ENCODE measurements at regions not wholly inside any gene's neighbourhood (a gene's known extent, or its start where the extent isn't known, plus 50 kb on each side); places are given as distances from the start of the nearest gene placed in this dataset.

DNA sequence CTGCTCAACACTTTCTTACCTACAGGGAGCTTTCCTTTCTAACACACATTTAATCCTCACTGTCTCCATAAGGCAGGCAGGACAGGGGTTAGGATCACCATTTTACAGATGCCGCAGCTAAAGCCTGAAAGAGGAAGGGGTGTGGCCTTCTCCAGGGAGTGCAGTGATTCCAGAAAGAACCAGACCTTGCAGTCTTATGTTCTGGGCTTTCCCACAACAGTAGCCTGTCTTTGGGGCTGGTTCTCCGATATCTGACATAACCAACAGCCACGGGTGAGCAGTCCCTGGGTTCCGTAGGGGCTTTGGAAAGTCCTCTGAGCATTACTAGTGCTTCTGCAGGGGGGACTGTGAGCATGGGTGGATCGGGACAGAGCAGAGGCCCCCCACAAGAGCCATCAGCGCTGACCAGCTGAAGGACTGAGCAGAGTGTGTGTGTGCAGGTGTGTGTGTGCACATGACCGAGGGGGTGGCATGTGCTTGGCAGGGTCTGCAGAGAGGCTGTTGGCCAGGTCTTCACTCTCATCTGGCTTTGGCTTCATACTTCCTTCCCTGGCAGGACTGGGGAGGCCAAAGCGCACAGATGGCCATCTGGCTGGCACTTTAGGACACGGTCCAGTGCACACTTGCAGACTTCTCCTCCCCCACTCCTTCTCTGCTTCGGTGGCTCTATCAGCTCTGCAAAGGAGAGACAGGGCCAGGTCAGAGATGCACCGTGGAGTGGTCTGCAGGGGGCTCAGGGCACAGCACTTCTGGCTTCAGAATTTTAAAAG lies 400.3 kb downstream of the RPS24 start:
- intact Hi-C loops (cut with micrococcal nuclease): no loop called here
- Mint-ChIP-seq H3K4me3 (no peak overlapping the region), H3K36me3 (ENCODE audit: low read depth) (no peaks in the 10 kb centered on the region), H3K27ac (no peak overlapping the region), H3K4me1 (no peaks in the 10 kb centered on the region), H3K27me3 (peaks cover 11% of the 10 kb centered on the region), H3K9me3 (no peaks in the 10 kb centered on the region)
- DNase-seq: no peak

- intact Hi-C loops (cut with micrococcal nuclease): no loop called here
- Mint-ChIP-seq H3K4me3 (no peak overlapping the region), H3K9me3 (no peaks in the 10 kb centered on the region), H3K36me3 (ENCODE audit: low read depth) (no peaks in the 10 kb centered on the region), H3K27ac (no peak overlapping the region), H3K27me3 (peaks cover 2% of the 10 kb centered on the region), H3K4me1 (no peaks in the 10 kb centered on the region)
- DNase-seq: no peak
Measured at GRCh38 chr10:78434886-78435285, 401.2 kb downstream of the RPS24 start.

DNA sequence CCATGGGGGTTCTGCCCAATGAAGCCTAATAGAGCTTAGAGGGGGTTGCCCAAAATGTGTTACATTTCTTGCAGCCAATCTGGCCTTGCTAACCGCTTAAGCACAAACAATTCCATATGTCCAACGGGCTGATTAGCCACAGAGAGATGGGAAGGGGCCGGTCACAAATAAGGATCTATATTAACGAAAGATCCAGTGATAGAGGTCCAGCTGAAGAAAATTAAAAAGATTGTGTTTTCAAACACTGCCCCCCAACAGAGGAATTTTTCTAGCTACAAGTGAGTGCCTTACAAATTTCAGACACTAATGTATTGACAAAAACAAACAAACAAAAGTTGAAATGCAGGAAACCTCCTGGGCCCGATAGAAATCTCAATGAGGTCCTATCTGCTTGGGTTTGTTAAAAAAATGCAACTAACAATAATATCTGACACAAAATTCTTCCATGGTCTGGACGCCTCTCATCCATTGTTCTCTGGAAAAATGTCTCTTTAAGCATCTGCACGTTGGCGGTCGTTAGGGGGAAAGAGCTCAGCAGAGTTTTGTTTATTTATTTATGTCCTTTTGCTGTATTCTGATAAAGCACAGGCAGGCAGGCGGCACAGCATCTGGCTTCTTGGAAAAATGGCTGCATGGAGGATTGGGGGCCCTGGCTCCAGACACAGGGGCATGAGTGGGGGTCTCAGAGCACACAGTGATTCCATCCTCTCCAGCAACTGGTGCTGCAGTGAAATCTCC lies 402.0 kb downstream of the RPS24 start:
- Mint-ChIP-seq H3K4me1 (no peaks in the 10 kb centered on the region), H3K27ac (no peak overlapping the region), H3K9me3 (no peaks in the 10 kb centered on the region), H3K36me3 (ENCODE audit: low read depth) (no peaks in the 10 kb centered on the region), H3K27me3 (peaks cover 1% of the 10 kb centered on the region), H3K4me3 (no peak overlapping the region)
- intact Hi-C loops (cut with micrococcal nuclease): no loop called here
- no peak for DNase-seq

DNA sequence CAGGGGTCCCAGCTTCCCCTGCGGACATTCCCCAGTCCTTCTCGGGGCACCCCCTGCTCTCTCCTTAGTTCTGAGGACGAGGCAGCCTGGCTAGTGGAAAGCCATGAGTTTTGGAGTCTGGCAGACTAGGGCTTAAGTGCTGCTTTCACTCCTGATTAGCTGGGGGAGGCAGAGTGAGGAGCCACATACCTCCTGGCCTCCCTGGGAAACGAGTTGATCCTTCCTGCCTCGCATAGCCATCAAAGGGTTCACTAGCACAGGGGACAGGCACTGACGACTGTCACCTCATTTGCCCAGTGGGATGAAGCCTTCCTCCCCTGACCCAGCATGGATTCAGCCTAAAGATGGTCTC lies 402.5 kb downstream of the RPS24 start:
- H3K36me3 Mint-ChIP-seq (ENCODE audit: low read depth): no peaks in the 10 kb centered on the region
- H3K4me3 Mint-ChIP-seq: no peak overlapping the region
- intact Hi-C loops (cut with micrococcal nuclease): no loop called here
- no peaks in the 10 kb centered on the region for H3K9me3 Mint-ChIP-seq
- no peak for DNase-seq
- no peaks in the 10 kb centered on the region for H3K4me1 Mint-ChIP-seq
- H3K27ac Mint-ChIP-seq: no peak overlapping the region
- H3K27me3 Mint-ChIP-seq: no peaks in the 10 kb centered on the region

GRCh38 chr10:78436706-78437406 lies 403.2 kb downstream of the RPS24 start:
- Mint-ChIP-seq H3K9me3 (no peaks in the 10 kb centered on the region), H3K36me3 (ENCODE audit: low read depth) (no peaks in the 10 kb centered on the region)

GRCh38 chr10:78437407-78437768 lies 403.7 kb downstream of the RPS24 start:
- Mint-ChIP-seq H3K4me1 (no peaks in the 10 kb centered on the region), H3K9me3 (no peaks in the 10 kb centered on the region), H3K4me3 (no peak overlapping the region), H3K27ac (no peak overlapping the region), H3K36me3 (ENCODE audit: low read depth) (no peaks in the 10 kb centered on the region), H3K27me3 (no peaks in the 10 kb centered on the region)
- DNase-seq: no peak
- intact Hi-C loops (cut with micrococcal nuclease): no loop called here

More at GRCh38 chr10:78436706-78437406, 403.2 kb downstream of the RPS24 start:
- Mint-ChIP-seq H3K4me3 (no peak overlapping the region), H3K27ac (no peak overlapping the region), H3K4me1 (no peaks in the 10 kb centered on the region), H3K27me3 (no peaks in the 10 kb centered on the region)
- intact Hi-C loops (cut with micrococcal nuclease): no loop called here
- no peak for DNase-seq

GRCh38 chr10:78437998-78438906 lies 404.6 kb downstream of the RPS24 start:
- Mint-ChIP-seq H3K4me3 (no peak overlapping the region), H3K9me3 (no peaks in the 10 kb centered on the region), H3K27ac (no peak overlapping the region), H3K27me3 (no peaks in the 10 kb centered on the region), H3K36me3 (ENCODE audit: low read depth) (no peaks in the 10 kb centered on the region), H3K4me1 (no peaks in the 10 kb centered on the region)
- intact Hi-C loops (cut with micrococcal nuclease): no loop called here
- no peak for DNase-seq

GRCh38 chr10:78438907-78439809 lies 405.5 kb downstream of the RPS24 start:
- no peak overlapping the region for H3K27ac Mint-ChIP-seq
- H3K4me1 Mint-ChIP-seq: no peaks in the 10 kb centered on the region
- no peaks in the 10 kb centered on the region for H3K27me3 Mint-ChIP-seq
- intact Hi-C loops (cut with micrococcal nuclease): no loop called here
- no peaks in the 10 kb centered on the region for H3K9me3 Mint-ChIP-seq
- H3K4me3 Mint-ChIP-seq: no peak overlapping the region
- no peak for DNase-seq
- H3K36me3 Mint-ChIP-seq (ENCODE audit: low read depth): no peaks in the 10 kb centered on the region

GRCh38 chr10:78441010-78441409 lies 407.3 kb downstream of the RPS24 start:
- Mint-ChIP-seq H3K27me3 (no peaks in the 10 kb centered on the region), H3K4me3 (no peak overlapping the region), H3K27ac (no peak overlapping the region), H3K36me3 (ENCODE audit: low read depth) (no peaks in the 10 kb centered on the region), H3K9me3 (no peaks in the 10 kb centered on the region), H3K4me1 (no peaks in the 10 kb centered on the region)
- intact Hi-C loops (cut with micrococcal nuclease): no loop called here
- DNase-seq: no peak

- Mint-ChIP-seq H3K4me1 (no peaks in the 10 kb centered on the region), H3K4me3 (no peak overlapping the region), H3K36me3 (ENCODE audit: low read depth) (no peaks in the 10 kb centered on the region), H3K27me3 (no peaks in the 10 kb centered on the region), H3K9me3 (no peaks in the 10 kb centered on the region), H3K27ac (no peak overlapping the region)
- DNase-seq: no peak
- intact Hi-C loops (cut with micrococcal nuclease): no loop called here
Measured at GRCh38 chr10:78441694-78442093, 408.0 kb downstream of the RPS24 start.

DNA sequence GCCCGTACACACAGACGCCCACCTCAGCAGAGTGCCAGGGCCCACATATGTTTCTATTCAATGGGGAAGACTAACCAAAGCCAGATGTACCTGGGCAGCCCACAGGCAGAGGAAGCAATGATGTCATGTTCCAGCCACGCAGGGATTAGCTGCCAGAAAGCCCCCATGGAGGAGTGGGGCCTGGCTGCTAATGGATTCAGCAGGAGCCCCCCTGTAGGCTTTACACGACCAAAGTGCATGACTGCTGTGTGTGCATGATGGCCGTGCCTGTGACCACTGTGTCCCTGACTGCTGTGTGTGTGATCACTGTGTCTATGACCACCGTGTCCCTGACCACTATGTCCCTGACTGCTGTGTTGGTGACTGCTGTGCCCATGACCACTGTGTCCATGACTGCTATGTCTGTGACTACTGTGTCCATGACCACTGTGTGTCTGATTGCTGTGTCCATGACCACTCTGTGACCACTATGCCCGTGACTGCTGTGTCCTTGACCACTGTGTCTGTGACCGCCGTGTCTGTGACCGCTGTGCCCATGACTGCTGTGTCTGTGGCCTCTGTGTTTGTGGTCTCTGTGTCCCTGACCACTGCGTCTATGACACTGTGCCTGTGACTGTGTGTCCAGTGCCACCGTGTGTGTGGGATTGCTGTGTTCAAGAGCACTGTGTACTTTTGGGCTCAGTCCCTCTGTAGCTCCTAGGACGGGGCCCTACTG lies 409.3 kb downstream of the RPS24 start:
- no peaks in the 10 kb centered on the region for H3K4me1 Mint-ChIP-seq
- no peak for DNase-seq
- H3K27ac Mint-ChIP-seq: no peak overlapping the region
- peaks cover 2% of the 10 kb centered on the region for H3K27me3 Mint-ChIP-seq
- no peaks in the 10 kb centered on the region for H3K9me3 Mint-ChIP-seq
- no peak overlapping the region for H3K4me3 Mint-ChIP-seq
- intact Hi-C loops (cut with micrococcal nuclease): no loop called here
- no peaks in the 10 kb centered on the region for H3K36me3 Mint-ChIP-seq (ENCODE audit: low read depth)

DNA sequence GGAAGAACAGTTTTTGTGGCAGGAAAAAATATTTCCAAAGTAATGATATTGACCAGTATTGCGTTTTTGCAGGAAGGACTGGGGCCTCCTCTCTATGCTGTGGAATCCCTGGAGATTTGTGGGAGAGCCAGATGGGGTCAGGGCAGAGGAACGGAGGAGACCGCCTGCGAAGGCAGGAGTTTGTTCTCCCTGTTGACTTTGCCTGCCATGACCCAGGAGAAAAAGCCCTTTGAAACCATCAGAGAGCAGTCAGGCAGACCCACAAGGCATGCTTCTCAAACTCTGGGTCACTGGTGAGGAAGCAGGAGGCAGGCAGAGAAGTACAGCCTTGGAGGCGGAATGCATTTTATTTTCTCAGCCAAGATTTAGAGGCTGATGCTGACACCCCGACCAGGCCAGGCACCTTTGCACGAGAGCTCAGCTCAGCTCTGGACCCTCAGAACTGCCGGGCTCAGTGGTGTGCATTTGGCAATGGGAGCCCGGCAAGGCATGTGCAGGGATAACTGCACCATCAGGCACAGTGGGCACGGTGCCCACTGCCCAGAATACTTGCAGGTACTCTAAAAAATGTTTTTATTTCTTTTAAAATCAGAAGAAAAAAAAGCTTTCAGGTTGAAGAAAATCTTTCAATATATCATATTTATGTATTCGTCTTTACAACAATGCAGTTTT lies 410.4 kb downstream of the RPS24 start:
- intact Hi-C loops (cut with micrococcal nuclease): no loop called here
- Mint-ChIP-seq H3K9me3 (no peaks in the 10 kb centered on the region), H3K4me1 (no peaks in the 10 kb centered on the region), H3K36me3 (ENCODE audit: low read depth) (no peaks in the 10 kb centered on the region), H3K27ac (no peak overlapping the region), H3K27me3 (peaks cover 2% of the 10 kb centered on the region), H3K4me3 (no peak overlapping the region)
- no peak for DNase-seq

Data from activated CD4-positive, alpha-beta T cell treated with anti-CD3 and anti-CD28 coated beads, Interleukin-2, amount 10 ng/mL, durations not matched to agents 24 days and 14 days (primary cell).